ENCODE measurements at regions not wholly inside any gene's neighbourhood (a gene's known extent, or its start where the extent isn't known, plus 50 kb on each side); places are given as distances from the start of the nearest gene placed in this dataset.

- no peak for DNase-seq (ENCODE audit: low read depth in 2 of 2)
Measured at GRCh38 chr4:157973297-157973696, 199.5 kb downstream of the GASK1B start.

DNA sequence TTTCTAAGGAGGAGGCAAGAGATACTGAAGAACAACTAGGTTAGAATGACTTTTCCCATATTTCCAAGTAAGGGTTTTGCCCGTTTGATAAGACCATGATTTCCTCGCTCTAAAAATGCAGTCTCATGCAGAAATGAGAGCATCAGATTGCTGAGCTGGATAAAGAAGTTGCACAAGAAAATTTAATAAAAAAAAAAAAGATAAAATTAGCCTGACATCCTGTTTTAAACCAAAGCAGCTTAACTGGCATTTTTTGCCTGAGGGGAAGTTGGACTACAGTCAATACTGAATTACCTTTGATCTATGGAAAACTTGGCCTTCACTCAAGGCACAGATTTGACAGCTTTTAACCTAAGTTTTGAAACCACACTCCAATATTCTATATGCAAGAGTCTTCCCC, 208.4 kb downstream of the GASK1B start:
- no peak for DNase-seq (ENCODE audit: low read depth in 2 of 2)

GRCh38 chr4:157961229-157961990, 211.4 kb downstream of the GASK1B start:
- DNase-seq (ENCODE audit: low read depth in 2 of 2), result no peak

DNA sequence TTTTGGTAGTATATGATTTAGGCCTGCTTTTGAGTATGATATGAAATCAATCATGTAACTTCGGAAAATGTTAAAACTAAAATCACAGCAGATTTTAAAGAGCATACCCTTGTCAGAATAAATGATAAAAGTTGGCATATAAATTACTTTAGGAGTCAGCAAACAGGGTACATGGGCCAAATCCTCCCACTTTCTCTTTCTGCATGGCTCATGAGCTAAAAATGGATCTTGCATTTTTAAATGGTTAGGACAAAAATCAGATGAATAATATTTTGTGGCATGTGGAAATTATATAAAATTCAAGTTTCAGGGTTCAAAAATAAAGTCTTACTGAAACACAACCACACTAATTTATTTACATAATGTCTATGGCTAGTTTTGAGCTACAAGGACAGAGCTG, 214.9 kb downstream of the GASK1B start:
- DNase-seq (ENCODE audit: low read depth in 2 of 2), result no peak

DNA sequence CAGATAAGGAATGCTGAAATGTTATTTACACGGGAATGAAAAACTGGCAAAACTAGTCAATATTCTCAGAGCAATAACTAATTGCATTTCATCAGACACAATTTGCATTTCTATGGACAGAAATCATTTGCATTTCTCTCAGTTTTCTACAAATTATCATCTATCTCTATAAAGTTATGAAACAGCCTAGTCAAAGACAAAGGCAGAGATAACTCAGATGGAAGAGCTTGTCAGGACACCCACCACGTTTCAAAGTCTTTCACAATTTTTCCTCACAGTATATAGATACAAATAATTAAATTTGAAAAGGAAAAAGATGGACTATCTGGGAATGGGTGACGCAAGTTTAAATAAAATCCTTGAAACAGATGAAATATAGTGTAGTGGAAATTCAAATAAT, 230.8 kb downstream of the GASK1B start:
- no peak for DNase-seq (ENCODE audit: low read depth in 2 of 2)

DNA sequence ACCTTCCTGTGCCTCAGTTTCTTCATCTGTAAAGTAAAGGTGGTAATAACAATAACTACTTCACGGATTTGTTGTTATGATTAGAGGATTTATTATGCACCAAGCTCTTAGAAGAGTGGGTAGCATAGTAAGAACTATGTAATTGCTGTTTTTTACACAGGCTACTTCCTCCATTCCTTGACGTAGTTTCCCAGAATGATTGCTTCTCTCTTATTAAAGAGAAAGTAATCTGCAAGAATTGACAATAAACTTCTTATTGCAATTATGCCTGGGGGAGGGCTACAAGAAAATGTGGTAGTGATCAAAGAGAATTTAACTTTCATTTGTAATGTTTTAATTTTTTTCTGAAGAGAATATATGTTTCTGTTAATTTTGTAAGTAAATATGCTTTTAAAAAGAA, 238.7 kb downstream of the GASK1B start:
- no peak for DNase-seq (ENCODE audit: low read depth in 2 of 2)

- DNase-seq (ENCODE audit: low read depth in 2 of 2), result no peak
Measured at GRCh38 chr4:157932936-157933335, 239.9 kb downstream of the GASK1B start.

DNA sequence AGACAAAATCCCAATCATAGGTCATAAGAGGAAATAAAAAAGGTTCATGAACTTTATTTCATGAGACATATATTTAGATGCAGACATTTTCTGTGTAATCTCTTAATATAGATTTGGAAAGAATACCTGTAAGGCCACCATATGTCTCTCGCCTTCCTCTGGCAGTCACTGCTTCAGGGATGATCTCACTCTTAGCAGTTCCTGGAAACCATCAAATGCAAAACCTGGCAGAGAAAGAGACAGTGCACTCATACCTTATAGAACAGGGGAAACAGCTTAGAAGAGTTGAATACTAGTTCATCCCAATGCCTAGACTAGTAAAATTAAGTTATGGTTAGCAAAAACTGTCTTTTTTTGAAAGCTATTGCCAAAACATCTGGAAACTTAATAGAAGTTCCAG, 243.3 kb downstream of the GASK1B start:
- DNase-seq (ENCODE audit: low read depth in 2 of 2), result no peak

DNA sequence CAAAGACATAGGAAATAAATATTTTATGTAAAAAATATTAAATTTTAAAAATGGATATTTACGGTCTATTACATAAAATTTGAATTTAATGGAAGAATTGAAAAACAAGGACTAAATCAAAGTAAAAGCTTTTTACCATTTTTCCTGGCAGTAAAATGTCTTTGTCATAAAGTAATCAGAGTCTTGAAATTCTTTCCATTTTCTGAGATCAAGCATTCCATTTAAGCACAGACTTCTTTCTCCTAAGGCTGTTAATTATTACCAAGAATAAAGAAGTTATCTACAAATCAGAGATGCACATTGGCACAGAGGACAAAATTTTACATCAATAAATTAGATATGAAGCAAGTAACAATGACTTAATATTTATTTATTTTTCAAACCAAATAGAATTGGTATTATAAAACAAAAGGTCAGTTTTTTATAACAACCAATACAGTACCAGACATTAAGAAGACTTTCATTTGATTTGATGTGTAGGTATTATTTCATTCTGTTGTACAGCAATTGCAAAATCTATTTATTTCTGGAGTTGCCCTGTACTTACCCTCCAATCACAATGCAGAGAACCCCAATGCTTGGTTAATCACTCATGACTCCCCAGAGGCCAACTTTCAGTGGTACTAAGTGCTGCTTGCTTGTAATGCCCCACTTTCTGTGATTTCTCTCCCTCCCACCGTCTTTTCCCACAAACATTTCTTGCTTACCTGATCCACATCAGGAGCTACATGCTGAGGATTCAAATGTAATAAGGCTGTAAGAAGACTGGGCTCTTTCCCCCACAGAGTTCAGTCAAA, 254.6 kb downstream of the GASK1B start:
- DNase-seq (ENCODE audit: low read depth in 2 of 2), result no peak

DNA sequence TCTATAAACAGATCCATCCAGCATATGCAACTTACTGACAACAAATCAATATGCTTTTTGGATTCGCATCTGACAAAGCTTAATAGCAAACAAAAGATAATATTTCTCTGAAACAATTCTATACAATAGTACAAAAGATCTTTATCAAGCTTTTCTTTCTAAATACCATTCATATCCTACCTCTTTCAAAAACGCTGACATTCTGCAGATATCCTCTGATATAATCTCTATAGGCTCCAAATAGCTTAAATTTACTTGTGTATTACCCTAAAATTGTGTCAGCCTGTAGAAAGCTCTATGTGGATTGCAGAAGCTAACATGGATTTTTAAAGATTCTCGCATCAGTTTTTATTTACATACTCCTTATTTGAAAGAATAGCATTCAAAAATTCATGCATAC, 260.6 kb downstream of the GASK1B start:
- no peak for DNase-seq (ENCODE audit: low read depth in 2 of 2)

GRCh38 chr4:157911662-157912061, 261.2 kb downstream of the GASK1B start:
- no peak for DNase-seq (ENCODE audit: low read depth in 2 of 2)

DNA sequence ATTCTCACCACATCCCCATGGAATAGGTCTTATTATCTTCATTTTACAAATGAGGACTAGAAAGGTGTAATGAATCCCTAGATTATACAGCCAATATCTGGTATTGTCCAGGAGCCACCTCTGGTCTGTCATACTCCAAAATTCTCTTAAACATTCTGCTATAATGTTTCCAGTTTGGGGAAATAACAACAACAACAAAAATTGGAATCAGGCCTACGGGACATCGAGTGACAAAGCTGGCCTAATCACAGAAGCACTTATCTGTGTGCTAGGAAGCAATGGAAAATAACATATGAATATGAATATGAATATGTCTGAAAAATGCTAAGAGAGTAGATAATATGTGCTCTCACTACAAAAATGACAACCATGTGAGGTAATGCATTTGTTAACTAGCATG, 264.1 kb downstream of the GASK1B start:
- DNase-seq (ENCODE audit: low read depth in 2 of 2), result no peak

DNA sequence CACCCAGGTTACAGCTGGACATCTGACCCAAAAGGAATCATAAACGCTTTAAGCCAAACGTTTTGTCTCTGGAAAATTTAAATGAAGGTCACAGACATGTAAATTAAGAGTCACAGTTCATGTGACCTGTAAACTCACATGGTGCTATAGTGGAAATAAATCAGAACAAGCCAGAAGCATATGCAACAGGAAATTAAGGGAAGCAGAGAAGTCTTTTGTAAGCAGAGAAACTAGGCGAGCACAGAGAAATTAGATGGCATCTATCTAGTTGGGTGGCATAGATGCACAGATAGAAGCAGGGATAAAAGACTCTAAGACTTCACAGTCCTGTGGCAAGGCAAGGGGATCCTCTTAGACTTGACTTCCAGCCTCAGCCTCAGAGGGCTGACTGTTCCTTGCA, 264.8 kb downstream of the GASK1B start:
- no peak for DNase-seq (ENCODE audit: low read depth in 2 of 2)

DNA sequence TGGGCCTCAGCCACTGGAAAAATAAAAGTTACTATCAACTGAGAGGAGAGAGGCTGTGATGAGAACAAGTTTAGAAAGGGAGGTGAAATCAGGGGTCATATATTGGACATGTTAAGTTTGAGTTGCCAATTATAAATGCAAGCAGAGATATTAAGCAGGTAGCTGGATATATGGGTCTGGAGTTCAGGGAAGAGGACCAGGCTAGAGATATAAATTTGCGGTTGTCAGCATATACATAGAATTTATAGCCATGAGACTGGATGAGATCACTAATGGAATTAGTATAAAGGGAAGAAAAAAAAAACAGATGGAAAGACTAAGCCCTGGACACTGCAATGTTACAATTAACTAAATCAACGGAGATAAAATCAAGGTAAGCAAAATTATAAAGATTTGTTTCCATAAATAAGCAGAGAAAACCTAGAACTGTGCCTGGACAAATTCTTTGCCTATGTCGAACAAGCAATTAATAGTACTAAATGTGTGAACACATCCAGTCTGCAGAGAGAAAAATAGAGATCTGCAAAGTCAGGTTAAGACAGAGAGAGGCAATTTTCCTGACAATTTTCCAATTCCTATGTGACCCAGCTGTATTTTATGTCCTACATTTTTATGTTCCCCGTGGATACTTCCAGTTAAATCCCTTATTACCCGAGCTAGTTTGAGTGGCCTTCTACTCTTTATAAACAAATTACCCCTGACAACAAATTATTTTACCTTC, 265.4 kb downstream of the GASK1B start:
- no peak for DNase-seq (ENCODE audit: low read depth in 2 of 2)

- DNase-seq (ENCODE audit: low read depth in 2 of 2), result no peak
Measured at GRCh38 chr4:157898836-157899605, 273.8 kb downstream of the GASK1B start.

GRCh38 chr4:157897855-157898370, 274.9 kb downstream of the GASK1B start:
- DNase-seq (ENCODE audit: low read depth in 2 of 2), result no peak

- no peak for DNase-seq (ENCODE audit: low read depth in 2 of 2)
Measured at GRCh38 chr4:157896726-157897125, 276.1 kb downstream of the GASK1B start.

DNA sequence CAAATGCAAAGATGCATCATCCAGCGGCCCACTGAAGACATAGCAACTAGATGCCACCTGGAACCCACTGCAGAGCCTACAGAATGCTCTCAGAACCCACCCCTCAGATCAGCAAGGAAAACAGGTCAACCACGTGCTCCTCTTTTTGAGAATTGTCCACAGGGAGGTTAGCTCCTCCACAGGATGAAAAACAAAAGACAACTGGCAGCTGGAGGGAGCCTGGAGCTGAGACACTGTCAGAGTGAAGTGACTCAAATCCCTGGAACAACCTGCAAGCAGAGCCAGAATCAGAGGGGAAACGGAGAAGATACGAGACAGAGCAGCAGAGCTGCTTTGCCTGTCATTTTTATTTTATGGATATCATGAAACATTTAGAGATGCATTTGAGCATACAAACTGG, 277.6 kb downstream of the GASK1B start:
- DNase-seq (ENCODE audit: low read depth in 2 of 2), result no peak

DNA sequence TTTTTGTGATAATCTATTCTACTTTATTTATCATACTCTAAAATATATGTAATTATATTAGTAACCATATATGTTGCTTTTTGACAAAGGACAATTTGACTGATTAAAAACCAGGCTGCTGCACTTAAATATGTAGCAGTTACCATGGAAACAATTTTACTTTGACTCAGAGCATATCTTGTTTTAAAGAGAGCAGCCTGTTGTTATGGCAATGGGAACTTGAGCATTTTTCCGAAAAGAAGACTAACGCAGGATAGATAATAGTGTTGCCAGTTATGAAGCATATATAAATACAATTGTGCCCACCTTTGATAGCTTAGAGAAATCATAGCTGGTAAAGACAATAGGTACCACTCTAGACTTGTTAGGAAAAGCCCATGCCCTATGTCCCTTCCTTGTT, 283.0 kb downstream of the GASK1B start:
- no peak for DNase-seq (ENCODE audit: low read depth in 2 of 2)

GRCh38 chr4:157888281-157888680, 284.5 kb downstream of the GASK1B start:
- DNase-seq (ENCODE audit: low read depth in 2 of 2), result no peak

DNA sequence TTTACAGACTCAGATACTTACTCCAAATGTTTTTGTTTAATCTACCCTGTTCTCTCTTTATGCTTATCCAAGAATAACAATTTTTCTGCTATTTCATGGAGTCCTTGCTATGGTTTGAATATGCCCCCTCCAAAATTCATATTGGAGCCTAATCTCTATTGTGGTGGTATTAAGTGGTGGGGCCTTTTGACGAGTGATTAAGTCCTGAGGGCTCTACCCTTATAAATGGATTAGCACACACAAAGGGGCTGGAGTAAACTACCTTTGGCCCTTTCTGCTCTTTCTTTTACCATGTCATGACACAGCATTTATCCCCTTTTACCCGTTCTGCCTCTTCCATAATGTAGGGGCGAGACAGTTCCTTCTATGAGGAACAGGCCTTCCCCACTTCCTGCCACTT, 285.5 kb downstream of the GASK1B start:
- DNase-seq (ENCODE audit: low read depth in 2 of 2), result no peak

DNA sequence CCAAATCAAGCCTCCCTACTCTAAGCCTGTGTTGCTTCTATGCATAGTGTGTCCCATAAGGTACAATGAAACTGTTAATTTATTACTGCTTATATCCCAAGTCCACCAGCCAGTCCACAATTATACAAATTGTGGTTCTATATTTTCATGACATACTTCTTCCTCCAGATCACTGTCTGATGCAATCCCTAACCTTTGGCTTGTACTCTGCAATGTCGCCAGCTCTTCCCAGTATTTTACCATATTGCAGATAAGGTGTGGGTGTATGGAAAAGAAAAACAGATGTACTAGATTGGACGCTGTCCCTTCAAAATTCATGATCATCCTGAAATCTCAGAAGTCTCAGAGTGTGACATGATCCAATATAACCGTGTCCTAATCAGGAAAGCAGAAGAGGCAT, 286.2 kb downstream of the GASK1B start:
- DNase-seq (ENCODE audit: low read depth in 2 of 2), result no peak

Measured in activated CD4-positive, alpha-beta T cell treated with anti-CD3 and anti-CD28 coated beads for 24 hours (primary cell).